HCT116 (cell line): ENCODE measurements at regions not wholly inside any gene's neighbourhood (a gene's known extent, or its start where the extent isn't known, plus 50 kb on each side); places are given as distances from the start of the nearest gene placed in this dataset.

Source experiments
- ATAC-seq: fragments of 200-7000 bp; cut with Tn5 transposase; 2 replicates; pipeline ENCODE4 v1.9.1; 2020; ENCODE audit warnings: mild to moderate bottlenecking, moderate library complexity
- BruUV-seq: library from RNA; stranded (reverse); fragments of 400-500 nt; replicated peaks from 2 replicates; lab custom pipeline; 2021; lab: Mats Ljungman, UMichigan
- CTCF ChIA-PET: fragments of 300-600 bp; sonication (Branson Sonifier 250); formaldehyde crosslinking; loops from one replicate; lab custom pipeline; 2021; ENCODE audit warnings: antibody characterized with exemption; lab: Charles Lee
- POLR2A ChIA-PET: fragments of 300-600, 350-600 bp; sonication (Branson Sonifier 250); formaldehyde crosslinking; loops from one replicate; lab custom pipeline; 2021; ENCODE audit warnings: antibody characterized with exemption; lab: Charles Lee
- RAD21 ChIA-PET, 2 experiments: fragments of 300-600 bp; sonication (Branson Sonifier 250); formaldehyde crosslinking; loops; one replicate each; lab custom pipeline; 2023; ENCODE audit warnings: low total read pairs in 2 of 2; ENCODE audit not compliant: uncharacterized antibody in 2 of 2, unreplicated experiment in 2 of 2, low non-redundant PET in 1 of 2; lab: Charles Lee
- DNase-seq: peaks from one replicate; pipeline ENCODE4 v3.0.0-alpha.2; 2010; ENCODE audit warnings: low read depth, low spot score
- H2AFZ ChIP-seq: fragments of 200-600 bp; shearing (Covaris generic), sonication (generic); 2 replicates; pipeline ENCODE4 v1.6.1; 2017; ENCODE audit warnings: low read depth, mixed run types, mixed read lengths, antibody characterized with exemption, low read length; ENCODE audit not compliant: poor library complexity, severe bottlenecking
- H3K27ac ChIP-seq: 2 replicates; pipeline ENCODE4 v1.5.1; 2012; ENCODE audit warnings: low read depth, low read length
- H3K27me3 ChIP-seq: fragments of 200-600 bp; sonication (generic); 2 replicates; pipeline ENCODE4 v1.6.1; 2016; ENCODE audit warnings: mixed run types, low read length, mixed read lengths; ENCODE audit not compliant: insufficient read depth
- H3K36me3 ChIP-seq, 2 experiments: fragments of 200-500 bp in 1 of 2; fragments of 200-600 bp in 1 of 2; sonication (Bioruptor generic) in 1 of 2; sonication (generic) in 1 of 2; 2 replicates each; pipeline versions ENCODE4 v1.5.1 to v1.6.1; 2014 to 2016; ENCODE audit warnings: low read length in 2 of 2, inconsistent platforms in 1 of 2, mixed read lengths in 1 of 2, mixed run types in 1 of 2; ENCODE audit not compliant: insufficient read depth in 2 of 2, control insufficient read depth in 1 of 2
- H3K4me1 ChIP-seq, 2 experiments: fragments of 200-600 bp in 1 of 2; sonication (generic) in 1 of 2; 2 replicates each; pipeline versions ENCODE4 v1.5.1 to v1.6.1; 2012 to 2017; ENCODE audit warnings: low read length in 2 of 2, inconsistent platforms in 1 of 2, mild to moderate bottlenecking in 1 of 2, mixed read lengths in 1 of 2, mixed run types in 1 of 2, moderate library complexity in 1 of 2; ENCODE audit not compliant: insufficient read depth in 2 of 2, control insufficient read depth in 1 of 2
- H3K4me2 ChIP-seq: fragments of 200-600 bp; sonication (generic); 2 replicates; pipeline ENCODE4 v1.6.1; 2017; ENCODE audit warnings: mixed run types, low read length, mixed read lengths
- H3K4me3 ChIP-seq, 2 experiments: fragments of 200-600 bp in 1 of 2; sonication (generic) in 1 of 2; replicated peaks in 1 of 2; 2 replicates each; pipeline ENCODE4 v1.5.1; 2011 to 2016; ENCODE audit warnings: low read length in 2 of 2, control low read depth in 1 of 2, low read depth in 1 of 2, mild to moderate bottlenecking in 1 of 2, mixed read lengths in 1 of 2, mixed run types in 1 of 2
- H3K79me2 ChIP-seq: fragments of 200-600 bp; sonication (generic); 2 replicates; pipeline ENCODE4 v1.6.1; 2017; ENCODE audit warnings: mild to moderate bottlenecking, mixed run types, low read length, moderate library complexity, mixed read lengths; ENCODE audit not compliant: insufficient read depth
- H3K9ac ChIP-seq: fragments of 200-600 bp; sonication (generic); 2 replicates; pipeline ENCODE4 v1.6.1; 2016; ENCODE audit warnings: low read length, mixed read lengths
- H3K9me2 ChIP-seq: fragments of 200-600 bp; sonication (generic), shearing (Covaris generic); 2 replicates; pipeline ENCODE4 v1.6.1; 2017; ENCODE audit warnings: mixed run types, mild to moderate bottlenecking, moderate library complexity; ENCODE audit not compliant: insufficient read depth
- H3K9me3 ChIP-seq, 2 experiments: fragments of 200-500 bp in 1 of 2; fragments of 200-600 bp in 1 of 2; sonication (Bioruptor generic) in 1 of 2; sonication (generic) in 1 of 2; 2 replicates each; pipeline ENCODE4 v1.6.1; 2014 to 2017; ENCODE audit warnings: low read length in 2 of 2, mixed read lengths in 2 of 2, inconsistent platforms in 1 of 2, low read depth in 1 of 2, mild to moderate bottlenecking in 1 of 2, mixed run types in 1 of 2, moderate library complexity in 1 of 2; ENCODE audit not compliant: control insufficient read depth in 1 of 2, insufficient read depth in 1 of 2
- H4K20me1 ChIP-seq: fragments of 200-600 bp; sonication (generic), shearing (Covaris generic); 2 replicates; pipeline ENCODE4 v1.6.1; 2017; ENCODE audit warnings: mixed run types, mild to moderate bottlenecking, moderate library complexity; ENCODE audit not compliant: insufficient read depth
- ATF3 ChIP-seq: IDR thresholded peaks from 2 replicates; pipeline ENCODE4 v1.6.1; 2012
- CBX3 ChIP-seq: IDR thresholded peaks from 2 replicates; pipeline ENCODE4 v1.6.1; 2012; ENCODE audit warnings: low read depth
- CTCF ChIP-seq, 3 experiments: fragments of 200-600 bp in 1 of 3; sonication (generic) in 1 of 3; IDR thresholded peaks in 2 of 3; conservative IDR thresholded peaks in 1 of 3; 2 replicates each; pipeline ENCODE4 v1.5.1; 2012 to 2017; ENCODE audit warnings: low read depth in 2 of 3, low read length in 2 of 3, antibody characterized with exemption in 1 of 3, borderline replicate concordance in 1 of 3, control low read depth in 1 of 3, mild to moderate bottlenecking in 1 of 3, mixed read lengths in 1 of 3, mixed run types in 1 of 3, moderate library complexity in 1 of 3; ENCODE audit not compliant: insufficient read depth in 1 of 3
- EGR1 ChIP-seq: IDR thresholded peaks from 2 replicates; pipeline ENCODE4 v1.6.1; 2012; ENCODE audit warnings: low read depth
- ELF1 ChIP-seq: IDR thresholded peaks from 2 replicates; pipeline ENCODE4 v1.6.1; 2012; ENCODE audit warnings: low read depth, borderline replicate concordance
- EZH2 ChIP-seq: fragments of 200-600 bp; sonication (generic); IDR thresholded peaks from 2 replicates; pipeline ENCODE4 v1.6.1; 2017; ENCODE audit warnings: antibody characterized with exemption, mixed run types
- EZH2phosphoT487 ChIP-seq: fragments of 200-600 bp; IDR thresholded peaks from 2 replicates; pipeline ENCODE4 v1.6.1; 2018; ENCODE audit warnings: antibody characterized with exemption, borderline replicate concordance
- FOSL1 ChIP-seq: IDR thresholded peaks from 2 replicates; pipeline ENCODE4 v1.6.1; 2012; ENCODE audit warnings: low read depth
- MAX ChIP-seq: IDR thresholded peaks from 2 replicates; pipeline ENCODE4 v1.6.1; 2012
- POLR2A ChIP-seq: IDR thresholded peaks from 2 replicates; pipeline ENCODE4 v1.7.0; 2011; ENCODE audit warnings: borderline replicate concordance; ENCODE audit not compliant: insufficient read depth, insufficient read length; ENCODE audit errors: extremely low read depth
- POLR2AphosphoS5 ChIP-seq: IDR thresholded peaks from 2 replicates; pipeline ENCODE4 v1.6.1; 2011; ENCODE audit warnings: mild to moderate bottlenecking, low read depth, low read length, moderate library complexity
- RAD21 ChIP-seq: IDR thresholded peaks from 2 replicates; pipeline ENCODE4 v1.6.1; 2012; ENCODE audit warnings: low read depth, mild to moderate bottlenecking
- REST ChIP-seq: IDR thresholded peaks from 2 replicates; pipeline ENCODE4 v1.6.1; 2012; ENCODE audit warnings: low read depth
- SIN3A ChIP-seq: IDR thresholded peaks from 2 replicates; pipeline ENCODE4 v1.6.1; 2012; ENCODE audit warnings: low read depth
- TCF7L2 ChIP-seq: IDR thresholded peaks from 2 replicates; pipeline ENCODE4 v1.7.0; 2011; ENCODE audit warnings: borderline replicate concordance, inconsistent platforms; ENCODE audit not compliant: insufficient read depth, insufficient read length; ENCODE audit errors: extremely low read depth
- YY1 ChIP-seq: IDR thresholded peaks from 2 replicates; pipeline ENCODE4 v1.6.1; 2011; ENCODE audit warnings: low read length, low read depth, moderate library complexity, mild to moderate bottlenecking; ENCODE audit not compliant: insufficient replicate concordance; ENCODE audit errors: extremely low read depth
- ZFX ChIP-seq: fragments of 450-650 bp; IDR thresholded peaks from 2 replicates; pipeline ENCODE4 v1.6.1; 2017
- ZNF274 ChIP-seq: fragments of 200-500 bp; sonication (Bioruptor generic); IDR thresholded peaks from 2 replicates; pipeline ENCODE4 v1.6.1; 2014; ENCODE audit warnings: mild to moderate bottlenecking, low read depth, low read length, inconsistent platforms
- intact Hi-C: fragments of 100-400 bp; cut with micrococcal nuclease; formaldehyde crosslinking; loops from 2 replicates; pipeline ENCODE4 v1.10.0; 2022

GRCh38 chr5:125551246-125551645, 804.8 kb upstream of the ZNF608 start (continued):
- no peak for TF ChIP-seq CTCF (IDR thresholded peaks at IDR 0.05 in 2 of 3, conservative IDR thresholded peaks at IDR 0.05 in 1 of 3; ENCODE audit: borderline replicate concordance in 1 of 3, insufficient read depth in 1 of 3, low read depth in 2 of 3, low read length in 2 of 3)
- no peak for TF ChIP-seq POLR2A
- no peak for TF ChIP-seq ZFX
- TF ChIP-seq EZH2phosphoT487 = no peak
- no peak for TF ChIP-seq CBX3
- no peak for TF ChIP-seq MAX
- no peak for TF ChIP-seq EZH2
- TF ChIP-seq REST = no peak
- TF ChIP-seq, all 23 proteins: peak for 0

GRCh38 chr5:125551797-125552196, 805.4 kb upstream of the ZNF608 start:
- H3K36me3 ChIP-seq = no peaks in the 10 kb centered on the region
- no peak overlapping the region for H3K4me2 ChIP-seq
- no peaks in the 10 kb centered on the region for H3K27me3 ChIP-seq
- no peak for ATAC-seq
- no peak overlapping the region for H3K9ac ChIP-seq
- H3K4me1 ChIP-seq = no peaks in the 10 kb centered on the region
- no peak for DNase-seq
- RAD21 ChIA-PET = no interaction called here
- H2AFZ ChIP-seq = no peak overlapping the region
- no peaks in the 10 kb centered on the region for H3K79me2 ChIP-seq
- POLR2A ChIA-PET = no interaction called here
- H3K9me3 ChIP-seq = no peaks in the 10 kb centered on the region
- intact Hi-C loops = no loop called here
- BruUV-seq = no TSS peak
- H3K27ac ChIP-seq = no peak overlapping the region
- no peaks in the 10 kb centered on the region for H4K20me1 ChIP-seq
- H3K4me3 ChIP-seq = no peak overlapping the region
- H3K9me2 ChIP-seq = no peaks in the 10 kb centered on the region
- CTCF ChIA-PET = no interaction called here
- no peak for TF ChIP-seq EZH2phosphoT487
- no peak for TF ChIP-seq FOSL1
- TF ChIP-seq ATF3 = no peak
- TF ChIP-seq EGR1 = no peak
- no peak for TF ChIP-seq RAD21
- TF ChIP-seq EZH2 = no peak
- no peak for TF ChIP-seq ELF1
- no peak for TF ChIP-seq POLR2AphosphoS5
- no peak for TF ChIP-seq MAX
- no peak for TF ChIP-seq ZFX
- TF ChIP-seq CTCF (IDR thresholded peaks at IDR 0.05 in 2 of 3, conservative IDR thresholded peaks at IDR 0.05 in 1 of 3; ENCODE audit: borderline replicate concordance in 1 of 3, insufficient read depth in 1 of 3, low read depth in 2 of 3, low read length in 2 of 3) = no peak
- no peak for TF ChIP-seq ZNF274
- TF ChIP-seq YY1 = no peak
- TF ChIP-seq SIN3A = no peak
- no peak for TF ChIP-seq TCF7L2
